HG03520 (cell line): ENCODE measurements at regions not wholly inside any gene's neighbourhood (a gene's known extent, or its start where the extent isn't known, plus 50 kb on each side); places are given as distances from the start of the nearest gene placed in this dataset.

Experiments used
- ATAC-seq: cut with Tn5 transposase; IDR thresholded peaks from one replicate; pipeline ENCODE4 v1.9.1; 2021; ENCODE audit warnings: mild to moderate bottlenecking, moderate library complexity; ENCODE audit not compliant: unreplicated experiment

DNA sequence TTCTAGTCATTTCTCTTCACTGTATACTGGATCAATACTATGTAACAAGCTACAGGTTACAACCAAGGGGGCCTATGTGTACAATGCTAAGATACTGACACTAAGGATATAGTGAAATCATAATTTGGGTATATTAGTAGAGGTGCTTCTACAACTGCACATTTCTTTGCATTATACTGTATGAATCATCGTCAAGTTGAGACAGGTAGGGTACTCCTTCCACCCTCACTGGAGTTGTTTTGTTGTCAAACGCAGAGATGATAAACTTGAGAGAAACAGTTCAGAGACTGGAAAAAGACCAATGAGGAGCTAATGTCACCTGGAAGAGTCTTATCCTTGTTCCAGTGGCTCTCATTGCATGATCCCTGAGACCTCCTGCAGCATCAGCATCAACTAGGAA lies 208.2 kb upstream of the PRPS1L1 start:
- ATAC-seq = no peak

- ATAC-seq = no peak
These were observed 211.6 kb upstream of the PRPS1L1 start for GRCh38 chr7:18239212-18239611.

DNA sequence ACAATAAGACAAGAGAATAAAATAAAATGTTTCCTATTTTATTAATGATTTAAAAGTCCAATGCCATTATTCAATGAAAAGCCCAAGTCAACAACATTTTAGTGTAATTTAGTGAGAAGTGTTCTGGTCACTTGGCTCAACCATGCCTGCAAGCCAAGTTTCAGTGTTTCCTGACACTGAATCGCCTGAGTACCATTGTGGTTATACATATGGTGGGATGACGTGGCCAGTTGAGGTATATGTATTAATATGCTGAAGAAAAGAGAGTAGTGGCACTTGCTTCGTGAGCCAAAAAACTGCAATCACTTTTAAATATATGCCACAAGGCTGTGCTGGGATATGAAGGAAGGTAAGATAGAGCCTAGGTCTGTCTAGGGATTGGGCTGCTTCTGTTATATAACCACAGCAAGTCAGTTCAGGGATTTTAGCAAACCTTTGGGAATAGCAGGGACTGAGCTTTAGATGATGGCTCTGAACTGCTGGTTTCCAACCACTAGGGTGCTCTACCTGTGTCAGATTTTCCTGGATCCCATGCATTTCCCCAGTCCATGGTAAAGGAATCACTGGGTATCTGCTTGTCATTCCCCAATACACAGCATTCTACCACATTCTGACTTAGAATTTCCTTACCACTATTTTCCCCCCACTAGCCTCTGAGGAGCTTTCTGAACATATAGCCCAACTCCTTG lies 214.0 kb upstream of the PRPS1L1 start:
- ATAC-seq = peak; percentile 61

DNA sequence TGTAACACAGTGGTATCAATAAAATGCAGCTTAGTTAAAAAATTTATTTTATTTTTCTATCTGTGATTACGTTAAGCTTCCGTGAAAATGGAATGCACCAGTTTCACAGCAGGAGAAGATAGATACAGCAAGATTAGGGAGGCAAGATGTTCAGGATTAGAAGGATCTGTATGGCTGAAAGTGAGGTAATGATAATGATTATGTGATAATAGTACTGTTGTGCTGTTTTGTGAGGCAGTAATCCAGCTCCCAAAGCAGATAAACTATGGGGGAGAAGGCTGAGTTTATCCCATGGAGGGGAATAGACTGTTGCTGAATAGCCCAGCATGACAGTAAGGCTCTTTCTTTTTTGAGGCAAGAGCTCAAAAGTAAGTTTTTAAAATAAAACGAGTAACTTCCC lies 216.1 kb upstream of the PRPS1L1 start:
- no peak for ATAC-seq

DNA sequence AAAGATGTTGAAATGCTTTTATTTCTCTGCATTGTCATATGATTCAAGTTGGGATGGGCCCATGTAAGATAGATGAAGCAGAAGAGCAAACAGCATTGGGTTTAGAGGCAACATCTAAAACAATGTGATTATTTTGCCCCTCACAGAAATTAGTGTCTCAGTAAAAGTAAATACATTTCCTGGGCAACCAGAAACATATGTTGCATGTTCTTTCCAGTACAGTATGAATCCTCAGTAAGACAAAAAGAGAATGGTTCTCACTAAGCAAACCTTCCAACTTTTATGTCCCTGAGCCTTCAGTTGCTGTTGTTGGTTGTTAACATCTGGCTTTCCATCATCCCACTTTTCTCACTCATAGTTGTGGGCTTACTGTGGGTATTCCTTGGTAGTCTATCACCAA lies 222.5 kb upstream of the PRPS1L1 start:
- no peak for ATAC-seq

DNA sequence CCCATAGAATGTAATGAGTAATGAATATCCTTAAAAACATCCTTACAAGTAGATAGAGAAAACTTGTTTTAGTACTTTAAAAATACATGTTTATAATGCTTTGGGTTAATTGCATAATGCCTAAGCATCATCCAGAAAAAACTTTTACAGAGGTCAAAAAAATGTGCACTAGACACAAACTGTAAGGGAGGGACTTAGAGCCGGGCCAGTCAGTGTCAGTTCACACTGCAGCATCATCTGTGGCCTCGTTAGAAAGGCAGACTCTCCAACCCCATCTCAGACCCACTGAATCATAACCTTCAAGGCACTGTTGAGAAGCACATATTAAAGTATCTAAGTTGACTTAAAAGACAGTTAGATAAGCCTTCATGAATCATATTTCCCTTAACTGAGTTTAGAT lies 230.1 kb upstream of the PRPS1L1 start:
- no peak for ATAC-seq

DNA sequence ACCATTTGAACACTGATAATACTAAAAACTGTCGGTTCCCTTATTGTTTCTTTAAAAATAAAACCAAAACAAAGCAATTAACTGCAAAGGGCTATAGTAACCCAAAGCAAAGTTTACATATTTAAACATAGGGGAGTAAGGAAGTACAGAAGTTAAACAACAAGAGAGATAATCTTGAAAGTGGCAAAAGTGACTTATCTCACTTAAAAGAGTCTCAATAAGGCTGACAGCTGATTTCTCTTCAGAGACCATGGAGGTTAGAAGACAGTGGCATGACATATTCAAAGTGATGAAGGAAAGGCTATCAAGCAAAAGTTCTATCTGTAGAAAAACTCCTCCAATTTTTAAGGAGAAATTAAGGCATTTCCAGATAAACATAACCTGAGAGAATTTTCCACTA lies 233.5 kb upstream of the HDAC9 start:
- no peak for ATAC-seq

- no peak for ATAC-seq
These were observed 229.8 kb upstream of the HDAC9 start for GRCh38 chr7:18265611-18266281.

DNA sequence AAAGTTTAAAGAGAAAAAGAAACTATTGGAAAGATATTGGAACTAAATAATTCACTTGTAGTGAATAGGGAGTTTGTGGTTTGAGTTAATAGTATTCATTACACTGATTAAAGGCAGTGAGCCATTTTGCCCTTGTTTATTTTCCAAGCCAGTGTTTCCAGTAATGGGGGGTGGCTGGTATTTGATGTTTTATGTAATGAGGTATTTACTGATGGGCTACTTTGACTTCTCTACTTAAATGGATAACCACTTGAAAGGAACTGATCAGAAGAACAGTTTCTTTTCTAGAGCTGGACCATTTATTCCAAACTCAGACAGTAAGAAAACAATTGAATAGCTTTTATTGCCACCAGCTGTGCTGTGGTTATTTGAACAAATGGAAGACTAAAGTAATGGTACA lies 227.0 kb upstream of the HDAC9 start:
- ATAC-seq = no peak

- no peak for ATAC-seq
These were observed 219.2 kb upstream of the HDAC9 start for GRCh38 chr7:18276380-18276779.

GRCh38 chr7:18278316-18278715 lies 217.2 kb upstream of the HDAC9 start:
- ATAC-seq = no peak

DNA sequence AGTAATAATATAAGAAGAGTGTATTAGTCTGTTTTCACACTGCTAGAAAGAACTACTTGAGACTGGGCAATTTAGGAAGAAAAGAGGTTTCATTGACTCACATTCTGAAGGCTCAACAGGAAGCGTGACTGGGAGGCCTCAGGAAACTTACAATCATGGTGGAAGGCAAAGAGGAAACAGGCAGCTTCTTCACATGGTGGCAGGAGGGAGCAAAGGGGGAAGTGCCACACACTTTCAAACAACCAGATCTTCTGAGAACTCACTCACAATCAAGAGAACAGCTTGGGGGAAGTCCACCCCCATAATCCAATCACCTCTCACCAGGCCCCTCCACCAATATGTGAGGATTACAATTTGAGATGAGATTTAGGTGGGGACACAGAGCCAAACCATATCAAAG lies 212.5 kb upstream of the HDAC9 start:
- no peak for ATAC-seq

GRCh38 chr7:18287482-18287881 lies 208.1 kb upstream of the HDAC9 start:
- no peak for ATAC-seq

DNA sequence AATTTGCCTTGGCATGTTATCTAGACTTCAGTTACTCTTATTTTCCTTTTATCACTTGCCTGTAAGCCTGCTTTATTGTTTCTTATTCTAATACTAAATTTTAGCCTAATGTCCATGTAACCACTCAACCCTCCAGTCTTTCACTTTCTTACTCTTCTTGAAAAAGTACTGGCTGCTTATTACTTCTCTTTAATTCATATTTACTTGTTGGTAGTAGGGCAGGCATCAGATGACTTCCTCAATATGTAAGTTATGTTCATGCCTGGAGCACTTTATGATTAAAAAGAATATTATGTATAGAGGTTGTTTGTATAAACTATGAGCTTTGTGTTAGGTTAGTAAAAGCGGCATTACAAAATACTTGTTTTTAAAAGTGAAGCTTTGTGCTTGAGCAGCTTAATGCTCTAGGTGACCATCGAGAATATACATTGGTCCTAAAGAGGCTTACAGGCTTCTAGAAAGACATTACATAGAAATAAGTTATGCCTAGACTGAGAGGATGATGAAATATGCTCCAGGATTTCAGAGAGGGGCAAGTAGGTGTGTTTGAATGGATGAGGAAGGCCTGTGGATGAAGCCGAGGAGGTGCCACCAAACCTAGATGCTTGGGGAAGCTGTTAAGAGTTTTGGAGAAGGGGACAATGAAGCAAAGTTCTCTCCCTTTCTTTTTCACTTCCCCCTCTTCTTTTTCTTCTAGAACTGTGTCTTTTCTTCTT lies 207.1 kb upstream of the HDAC9 start:
- ATAC-seq = no peak

DNA sequence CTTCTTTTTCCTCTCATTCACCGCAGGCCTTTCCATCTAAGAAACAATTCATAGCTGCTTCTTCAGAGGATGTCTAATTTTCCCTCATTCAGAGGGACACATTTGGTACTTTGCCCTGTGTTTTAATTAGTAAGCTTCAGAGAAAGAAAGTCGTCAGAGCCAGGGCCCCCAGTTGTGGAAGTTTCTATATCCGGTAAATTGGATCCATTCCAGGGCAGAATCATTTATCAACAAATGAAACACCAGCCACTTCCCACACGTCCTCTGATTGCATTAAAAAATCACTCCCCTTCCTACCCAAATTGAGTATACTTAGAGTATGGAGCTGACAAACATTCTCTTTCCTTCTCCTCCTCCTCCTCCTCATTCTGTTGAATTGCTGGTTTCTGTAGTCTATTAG lies 205.8 kb upstream of the HDAC9 start:
- no peak for ATAC-seq

GRCh38 chr7:18290223-18290622 lies 205.3 kb upstream of the HDAC9 start:
- no peak for ATAC-seq

DNA sequence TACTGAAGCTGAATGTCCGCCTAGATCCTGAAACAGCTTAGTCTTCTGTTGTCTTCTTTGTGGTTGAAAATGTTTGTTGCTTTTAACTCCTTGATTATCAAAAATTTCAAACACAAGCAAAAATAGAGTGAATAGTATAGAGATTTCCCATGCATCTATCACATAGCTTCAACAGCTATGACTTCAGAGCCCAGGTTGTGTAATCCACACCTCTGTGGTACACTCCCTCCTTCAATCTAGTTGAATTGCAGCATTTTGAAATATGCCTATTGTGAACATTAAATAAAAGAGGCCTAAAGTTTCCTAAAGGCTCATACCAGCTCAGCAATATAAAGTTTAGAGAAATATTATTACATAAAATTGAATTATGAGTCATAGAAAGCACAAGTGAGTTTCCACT lies 204.7 kb upstream of the HDAC9 start:
- ATAC-seq = no peak

GRCh38 chr7:18292584-18292983 lies 203.0 kb upstream of the HDAC9 start:
- no peak for ATAC-seq

DNA sequence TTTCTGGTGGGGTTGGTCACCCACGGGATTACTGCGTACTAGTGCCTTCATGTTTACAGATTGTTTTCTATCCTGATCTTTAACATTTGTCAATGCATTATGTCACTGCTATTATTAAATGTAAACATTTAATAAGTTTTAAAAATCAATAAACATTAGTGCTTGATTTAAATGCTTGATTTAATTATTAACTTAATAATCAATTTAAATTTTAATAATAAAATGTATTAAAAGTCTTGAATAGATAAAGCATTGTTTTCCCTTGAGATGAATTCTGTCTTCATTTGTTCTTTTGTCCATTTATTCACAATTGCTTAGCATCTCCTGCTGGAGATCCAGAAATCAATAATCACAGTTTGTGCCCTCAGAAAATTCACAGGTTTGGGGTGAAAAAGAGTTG lies 201.8 kb upstream of the HDAC9 start:
- ATAC-seq = no peak

DNA sequence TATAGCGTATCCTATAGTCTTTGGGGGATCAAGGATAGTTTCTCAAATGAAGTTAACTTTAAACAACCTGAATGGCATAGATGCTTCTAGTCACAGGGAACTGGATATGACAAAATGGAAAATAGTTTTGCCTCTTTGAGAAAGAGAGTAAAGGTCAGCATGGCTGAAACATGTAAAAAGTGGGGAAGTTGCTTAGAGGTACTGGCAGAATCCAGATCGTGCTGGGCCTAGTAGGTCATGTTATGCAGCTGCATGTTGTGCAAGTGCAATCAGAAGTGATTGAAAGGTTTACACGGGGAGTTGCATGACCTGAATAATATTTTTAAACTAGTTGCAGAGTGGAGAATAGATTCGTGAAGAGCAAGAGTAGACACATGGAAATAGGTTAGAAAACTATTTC lies 201.1 kb upstream of the HDAC9 start:
- ATAC-seq = no peak

GRCh38 chr7:18295781-18296423 lies 199.6 kb upstream of the HDAC9 start:
- no peak for ATAC-seq

DNA sequence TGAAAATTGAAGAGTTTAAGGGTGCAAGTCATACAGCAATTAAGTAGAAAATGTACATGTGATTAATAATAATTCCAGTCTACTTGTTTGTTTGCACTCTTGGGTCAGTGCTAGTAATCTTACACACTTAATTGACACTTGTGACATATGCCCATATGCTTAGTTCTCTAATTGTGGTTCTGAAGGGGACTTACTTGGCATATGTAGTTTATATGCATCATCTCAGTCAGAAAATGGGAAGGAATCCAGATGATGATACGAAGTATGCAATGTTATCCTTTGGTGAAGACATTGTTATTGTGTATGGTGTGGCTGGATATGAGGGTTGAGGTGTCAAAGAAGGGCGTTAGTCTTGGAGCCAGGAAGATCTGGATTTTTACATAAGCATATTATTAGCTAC lies 193.5 kb upstream of the HDAC9 start:
- no peak for ATAC-seq
